ENCODE measurements at regions not wholly inside any gene's neighbourhood (a gene's known extent, or its start where the extent isn't known, plus 50 kb on each side); places are given as distances from the start of the nearest gene placed in this dataset.
A peak's percentile ranks its signal among the peaks of the same experiment; 100 is the strongest.

DNA sequence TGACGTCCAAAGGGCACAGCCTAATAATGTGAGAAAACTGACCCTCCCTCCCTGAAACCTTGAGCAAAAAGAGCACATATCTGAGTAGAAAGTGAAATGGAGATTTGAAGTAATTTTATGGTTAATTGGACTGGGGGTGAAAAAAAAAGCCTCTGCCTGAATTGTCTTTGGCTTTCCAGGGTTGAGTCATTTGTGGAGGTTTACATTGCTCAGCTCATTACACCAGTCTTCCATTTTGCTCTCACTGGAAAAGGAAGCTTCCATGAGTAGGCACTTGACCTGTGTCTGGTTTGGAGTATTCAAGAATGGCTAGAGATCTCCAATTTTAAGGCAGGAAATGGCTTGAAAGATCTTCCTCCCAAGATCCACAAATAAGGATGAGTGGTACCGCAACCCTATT, 273.9 kb downstream of the PDCD6IP start:
- H3K27me3 Mint-ChIP-seq (ENCODE audit: low read depth) = peaks cover 17% of the 10 kb centered on the region
- no peaks in the 10 kb centered on the region for H3K4me1 Mint-ChIP-seq (ENCODE audit: low read depth)
- H3K27ac Mint-ChIP-seq (ENCODE audit: unreplicated experiment) = no peak overlapping the region
- no peaks in the 10 kb centered on the region for H3K9me3 Mint-ChIP-seq (ENCODE audit: low read depth)
- no peaks in the 10 kb centered on the region for H3K36me3 Mint-ChIP-seq (ENCODE audit: low read depth)
- TF ChIP-seq, protein P1, sequence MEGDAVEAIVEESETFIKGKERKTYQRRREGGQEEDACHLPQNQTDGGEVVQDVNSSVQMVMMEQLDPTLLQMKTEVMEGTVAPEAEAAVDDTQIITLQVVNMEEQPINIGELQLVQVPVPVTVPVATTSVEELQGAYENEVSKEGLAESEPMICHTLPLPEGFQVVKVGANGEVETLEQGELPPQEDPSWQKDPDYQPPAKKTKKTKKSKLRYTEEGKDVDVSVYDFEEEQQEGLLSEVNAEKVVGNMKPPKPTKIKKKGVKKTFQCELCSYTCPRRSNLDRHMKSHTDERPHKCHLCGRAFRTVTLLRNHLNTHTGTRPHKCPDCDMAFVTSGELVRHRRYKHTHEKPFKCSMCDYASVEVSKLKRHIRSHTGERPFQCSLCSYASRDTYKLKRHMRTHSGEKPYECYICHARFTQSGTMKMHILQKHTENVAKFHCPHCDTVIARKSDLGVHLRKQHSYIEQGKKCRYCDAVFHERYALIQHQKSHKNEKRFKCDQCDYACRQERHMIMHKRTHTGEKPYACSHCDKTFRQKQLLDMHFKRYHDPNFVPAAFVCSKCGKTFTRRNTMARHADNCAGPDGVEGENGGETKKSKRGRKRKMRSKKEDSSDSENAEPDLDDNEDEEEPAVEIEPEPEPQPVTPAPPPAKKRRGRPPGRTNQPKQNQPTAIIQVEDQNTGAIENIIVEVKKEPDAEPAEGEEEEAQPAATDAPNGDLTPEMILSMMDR (IDR thresholded peaks at IDR 0.05) = no peak
- no peak overlapping the region for H3K4me3 Mint-ChIP-seq (ENCODE audit: unreplicated experiment)
- no peak for DNase-seq (ENCODE audit: low spot score)

DNA sequence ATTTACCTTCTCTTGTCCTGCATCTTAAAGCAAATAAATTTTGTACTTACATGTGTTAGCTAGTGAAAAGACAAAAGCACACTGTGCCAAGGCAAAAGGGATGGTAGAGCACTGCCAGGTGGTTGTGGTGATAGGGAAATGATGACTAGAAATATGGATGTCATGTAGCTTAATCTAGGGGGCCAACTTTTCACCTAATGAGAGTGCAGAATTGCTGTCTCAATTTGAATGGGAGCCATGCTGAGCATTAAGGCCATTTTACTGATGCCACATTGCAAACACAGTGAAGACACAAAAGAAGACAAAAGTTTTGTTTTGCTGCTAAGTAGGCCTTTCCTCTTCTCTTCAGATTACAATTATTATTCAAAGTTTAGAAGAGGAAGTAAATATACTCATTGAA, 274.7 kb downstream of the PDCD6IP start:
- TF ChIP-seq, protein P1 (IDR thresholded peaks at IDR 0.05) = no peak
- H3K4me3 Mint-ChIP-seq (ENCODE audit: unreplicated experiment) = no peak overlapping the region

DNA sequence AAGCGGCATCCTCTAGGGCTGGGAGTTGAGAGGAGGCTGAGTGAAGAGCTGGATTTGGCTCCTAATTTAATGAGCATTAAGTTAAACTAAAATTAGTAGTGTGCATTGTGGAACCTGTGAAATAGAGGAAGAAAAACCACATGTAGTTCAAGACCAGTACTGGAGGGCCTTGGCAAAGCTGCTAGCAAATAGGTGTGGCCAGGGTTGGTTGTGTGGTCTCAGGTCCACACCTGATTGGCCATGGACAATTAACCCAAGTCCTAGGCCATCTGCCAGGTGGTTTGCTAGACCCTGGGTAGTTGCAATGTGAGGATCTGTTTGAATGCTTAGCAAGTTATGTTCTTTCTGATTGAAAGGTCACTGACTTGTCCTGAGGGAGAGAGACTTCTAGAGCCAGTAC, 275.5 kb downstream of the PDCD6IP start:
- peaks cover 17% of the 10 kb centered on the region for H3K27me3 Mint-ChIP-seq (ENCODE audit: low read depth)
- H3K27ac Mint-ChIP-seq (ENCODE audit: unreplicated experiment) = no peak overlapping the region
- TF ChIP-seq, protein P1 (IDR thresholded peaks at IDR 0.05) = no peak
- peaks cover 10% of the 10 kb centered on the region for H3K4me1 Mint-ChIP-seq (ENCODE audit: low read depth)
- no peaks in the 10 kb centered on the region for H3K9me3 Mint-ChIP-seq (ENCODE audit: low read depth)
- DNase-seq (ENCODE audit: low spot score) = no peak
- no peaks in the 10 kb centered on the region for H3K36me3 Mint-ChIP-seq (ENCODE audit: low read depth)
- no peak overlapping the region for H3K4me3 Mint-ChIP-seq (ENCODE audit: unreplicated experiment)

More for the DNA sequence above, 274.7 kb downstream of the PDCD6IP start:
- Mint-ChIP-seq H3K9me3 (ENCODE audit: low read depth) (no peaks in the 10 kb centered on the region), H3K27me3 (ENCODE audit: low read depth) (peaks cover 17% of the 10 kb centered on the region), H3K27ac (ENCODE audit: unreplicated experiment) (no peak overlapping the region), H3K4me1 (ENCODE audit: low read depth) (peaks cover 7% of the 10 kb centered on the region), H3K36me3 (ENCODE audit: low read depth) (no peaks in the 10 kb centered on the region)
- no peak for DNase-seq (ENCODE audit: low spot score)

DNA sequence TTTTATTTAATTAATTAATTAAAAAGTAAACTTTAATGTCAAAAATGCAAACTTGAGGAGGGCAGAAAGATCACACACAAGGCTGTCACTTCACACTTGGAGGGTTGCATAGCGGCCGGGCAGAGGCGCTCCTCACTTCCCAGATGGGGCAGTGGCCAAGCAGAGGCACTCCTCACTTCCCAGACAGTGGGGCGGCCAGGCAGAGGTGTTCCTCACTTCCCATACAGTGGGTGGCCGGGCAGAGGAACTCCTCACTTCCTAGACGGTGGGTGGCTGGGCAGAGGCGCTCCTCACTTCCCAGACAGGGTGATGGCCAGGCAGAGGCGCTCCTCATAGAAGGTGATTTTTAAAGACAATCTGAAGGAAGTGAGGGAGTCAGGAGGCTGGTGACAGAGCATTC, 277.5 kb downstream of the PDCD6IP start:
- TF ChIP-seq, protein P1 (IDR thresholded peaks at IDR 0.05) = no peak
- no peaks in the 10 kb centered on the region for H3K36me3 Mint-ChIP-seq (ENCODE audit: low read depth)
- no peak overlapping the region for H3K4me3 Mint-ChIP-seq (ENCODE audit: unreplicated experiment)
- H3K27ac Mint-ChIP-seq (ENCODE audit: unreplicated experiment) = no peak overlapping the region
- H3K27me3 Mint-ChIP-seq (ENCODE audit: low read depth) = peaks cover 19% of the 10 kb centered on the region
- H3K9me3 Mint-ChIP-seq (ENCODE audit: low read depth) = peaks cover under 1% of the 10 kb centered on the region
- H3K4me1 Mint-ChIP-seq (ENCODE audit: low read depth) = peaks cover 10% of the 10 kb centered on the region
- DNase-seq (ENCODE audit: low spot score) = peak; percentile 88

DNA sequence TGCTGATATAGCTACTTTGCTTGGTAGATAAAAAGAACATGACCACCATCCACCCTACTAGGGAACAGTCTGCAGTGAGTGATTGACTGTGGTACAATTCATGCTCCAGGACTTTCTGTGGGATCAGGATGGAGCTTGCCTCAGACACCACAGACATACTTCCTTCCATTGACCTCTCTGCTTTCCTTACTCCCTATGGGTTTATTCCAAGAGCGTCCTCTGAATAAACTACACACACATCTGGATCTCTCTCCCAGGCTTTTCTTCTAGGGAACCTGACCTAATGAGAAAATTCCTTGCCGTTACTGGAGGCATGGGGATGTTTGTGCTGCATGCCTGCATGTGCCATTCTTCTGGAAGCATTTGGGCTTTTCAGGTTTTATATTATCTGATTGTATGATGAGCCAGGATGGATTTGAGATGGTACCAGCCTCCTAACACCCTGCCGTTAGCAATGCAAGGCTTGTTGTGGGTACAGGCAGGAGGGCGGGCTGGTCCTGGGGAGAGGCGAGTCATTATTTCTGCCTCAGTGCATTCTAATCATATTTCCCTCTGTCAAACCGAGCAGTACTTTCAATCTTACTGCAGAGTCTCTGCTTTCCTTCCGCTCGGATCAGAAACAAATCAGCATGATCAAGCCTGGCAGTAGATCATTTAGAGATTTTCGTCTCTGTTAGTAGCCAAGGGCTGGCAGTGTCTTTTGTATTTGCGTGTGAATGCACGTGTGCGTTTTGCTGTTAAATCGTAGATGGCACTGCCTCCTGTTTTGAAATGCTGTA, 279.2 kb downstream of the PDCD6IP start:
- DNase-seq (ENCODE audit: low spot score) = no peak
- H3K4me1 Mint-ChIP-seq (ENCODE audit: low read depth) = peaks cover 10% of the 10 kb centered on the region
- TF ChIP-seq, protein P1 (IDR thresholded peaks at IDR 0.05) = no peak
- H3K9me3 Mint-ChIP-seq (ENCODE audit: low read depth) = peaks cover 4% of the 10 kb centered on the region
- H3K36me3 Mint-ChIP-seq (ENCODE audit: low read depth) = peaks cover 4% of the 10 kb centered on the region
- H3K4me3 Mint-ChIP-seq (ENCODE audit: unreplicated experiment) = no peak overlapping the region
- H3K27ac Mint-ChIP-seq (ENCODE audit: unreplicated experiment) = no peak overlapping the region
- H3K27me3 Mint-ChIP-seq (ENCODE audit: low read depth) = peaks cover 15% of the 10 kb centered on the region
